ENCODE measurements at regions not wholly inside any gene's neighbourhood (a gene's known extent, or its start where the extent isn't known, plus 50 kb on each side); places are given as distances from the start of the nearest gene placed in this dataset.

GRCh38 chr20:40821429-40821828 lies 132.4 kb upstream of the MAFB start:
- Histone ChIP-seq H3K9ac (ENCODE audit: low read depth, low read length) (no peak overlapping the region), H3K27ac (ENCODE audit: low read depth, low read length) (no peak overlapping the region), H3K4me3 (ENCODE audit: low read length) (no peak overlapping the region), H3K27me3 (ENCODE audit: insufficient read depth, low read length) (no peaks in the 10 kb centered on the region), H3K9me3 (ENCODE audit: insufficient read depth, low read depth, low read length) (no peaks in the 10 kb centered on the region), H3K4me1 (ENCODE audit: insufficient read depth, low read length) (no peaks in the 10 kb centered on the region), H3K36me3 (ENCODE audit: insufficient read depth, low read length) (no peaks in the 10 kb centered on the region)
- WGBS, result 92% methylated on average over 7 of the region's 7 CpGs

GRCh38 chr20:40826699-40827098 lies 137.7 kb upstream of the MAFB start:
- Histone ChIP-seq H3K36me3 (ENCODE audit: insufficient read depth, low read length) (no peaks in the 10 kb centered on the region), H3K9ac (ENCODE audit: low read depth, low read length) (no peak overlapping the region), H3K27ac (ENCODE audit: low read depth, low read length) (no peak overlapping the region), H3K4me1 (ENCODE audit: insufficient read depth, low read length) (no peaks in the 10 kb centered on the region), H3K9me3 (ENCODE audit: insufficient read depth, low read depth, low read length) (no peaks in the 10 kb centered on the region), H3K27me3 (ENCODE audit: insufficient read depth, low read length) (no peaks in the 10 kb centered on the region), H3K4me3 (ENCODE audit: low read length) (no peak overlapping the region)

DNA sequence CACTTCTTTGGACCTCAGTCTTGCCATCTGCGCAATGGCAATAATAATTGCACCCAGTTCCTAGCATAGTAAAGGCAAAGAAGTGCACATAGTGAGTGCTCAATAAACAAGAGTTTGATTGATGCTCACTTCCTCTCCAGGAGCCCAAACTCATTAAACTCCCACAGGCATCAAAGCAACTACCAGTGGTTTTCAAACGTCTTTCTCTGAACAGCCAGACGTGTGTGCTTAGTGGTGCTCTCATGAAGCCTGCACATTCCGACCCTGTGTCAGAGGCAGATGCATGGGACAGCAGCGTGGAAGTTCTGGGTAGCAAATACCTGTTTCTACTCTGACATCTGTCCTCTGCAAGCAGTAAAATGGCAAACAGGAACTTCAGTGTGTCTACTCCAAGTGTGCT lies 146.3 kb upstream of the MAFB start:
- WGBS, result 88% methylated on average over 5 of the region's 5 CpGs
- no peak overlapping the region for H3K27ac ChIP-seq (ENCODE audit: low read depth, low read length)
- H3K36me3 ChIP-seq (ENCODE audit: insufficient read depth, low read length), result no peaks in the 10 kb centered on the region

GRCh38 chr20:40838509-40838908 lies 149.5 kb upstream of the MAFB start:
- 82% methylated on average over 2 of the region's 3 CpGs for WGBS
- Histone ChIP-seq H3K4me3 (ENCODE audit: low read length) (no peak overlapping the region), H3K9me3 (ENCODE audit: insufficient read depth, low read depth, low read length) (0 out of 2 replicates have a peak, but pooled peaks cover 4% of the 10 kb centered on the region), H3K27me3 (ENCODE audit: insufficient read depth, low read length) (no peaks in the 10 kb centered on the region), H3K36me3 (ENCODE audit: insufficient read depth, low read length) (no peaks in the 10 kb centered on the region), H3K9ac (ENCODE audit: low read depth, low read length) (no peak overlapping the region), H3K4me1 (ENCODE audit: insufficient read depth, low read length) (no peaks in the 10 kb centered on the region), H3K27ac (ENCODE audit: low read depth, low read length) (no peak overlapping the region)

More for the DNA sequence above, 146.3 kb upstream of the MAFB start:
- Histone ChIP-seq H3K4me1 (ENCODE audit: insufficient read depth, low read length) (no peaks in the 10 kb centered on the region), H3K27me3 (ENCODE audit: insufficient read depth, low read length) (no peaks in the 10 kb centered on the region), H3K9ac (ENCODE audit: low read depth, low read length) (no peak overlapping the region), H3K9me3 (ENCODE audit: insufficient read depth, low read depth, low read length) (0 out of 2 replicates have a peak, but pooled peaks cover 4% of the 10 kb centered on the region), H3K4me3 (ENCODE audit: low read length) (no peak overlapping the region)

DNA sequence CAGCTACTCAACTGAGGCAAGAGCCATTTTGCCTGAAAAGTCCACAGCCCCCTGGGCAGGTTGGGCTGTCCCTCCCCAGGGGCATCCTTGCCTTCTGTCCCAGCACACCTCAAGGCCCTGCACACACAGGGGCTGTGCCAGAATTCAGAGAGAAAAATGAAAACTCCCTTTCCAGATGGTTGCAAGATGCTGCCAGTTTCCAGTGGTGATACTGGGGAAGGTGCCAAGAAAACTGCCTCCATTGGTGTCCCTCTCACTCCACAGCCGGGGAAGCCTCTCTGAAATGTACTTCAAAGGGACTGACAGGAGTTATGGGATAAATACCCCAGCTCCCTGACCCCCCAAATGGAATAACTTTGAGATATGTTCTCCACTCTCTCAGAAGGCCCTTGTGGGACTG lies 154.2 kb upstream of the MAFB start:
- Histone ChIP-seq H3K4me1 (ENCODE audit: insufficient read depth, low read length) (no peaks in the 10 kb centered on the region), H3K9me3 (ENCODE audit: insufficient read depth, low read depth, low read length) (0 out of 2 replicates have a peak, but pooled peaks cover 4% of the 10 kb centered on the region), H3K27ac (ENCODE audit: low read depth, low read length) (no peak overlapping the region), H3K9ac (ENCODE audit: low read depth, low read length) (no peak overlapping the region), H3K4me3 (ENCODE audit: low read length) (no peak overlapping the region), H3K27me3 (ENCODE audit: insufficient read depth, low read length) (no peaks in the 10 kb centered on the region), H3K36me3 (ENCODE audit: insufficient read depth, low read length) (no peaks in the 10 kb centered on the region)
- 86% methylated on average over 1 of the region's 1 CpG for WGBS

DNA sequence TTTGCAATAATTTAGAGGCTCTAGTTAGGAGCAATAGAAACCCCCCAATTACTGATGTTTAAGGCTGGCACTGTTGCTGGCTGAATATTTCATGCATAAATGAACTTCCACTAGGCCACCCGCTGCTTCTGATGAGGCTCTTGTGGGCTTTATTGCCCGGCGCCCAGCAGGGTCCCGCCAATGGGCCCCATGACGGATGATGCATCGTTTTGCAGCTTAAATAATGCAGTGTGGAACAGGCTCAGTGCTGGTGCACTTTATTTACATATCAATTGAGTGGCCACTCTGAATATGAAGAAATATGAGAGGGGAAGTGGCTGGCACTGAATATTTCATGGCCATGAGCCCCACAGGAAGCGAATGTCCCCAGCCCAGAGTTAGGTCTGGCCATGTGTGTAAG lies 155.3 kb upstream of the MAFB start:
- Histone ChIP-seq H3K9me3 (ENCODE audit: insufficient read depth, low read depth, low read length) (0 out of 2 replicates have a peak, but pooled peaks cover 4% of the 10 kb centered on the region), H3K4me1 (ENCODE audit: insufficient read depth, low read length) (no peaks in the 10 kb centered on the region), H3K9ac (ENCODE audit: low read depth, low read length) (no peak overlapping the region), H3K27ac (ENCODE audit: low read depth, low read length) (no peak overlapping the region), H3K4me3 (ENCODE audit: low read length) (no peak overlapping the region), H3K36me3 (ENCODE audit: insufficient read depth, low read length) (no peaks in the 10 kb centered on the region), H3K27me3 (ENCODE audit: insufficient read depth, low read length) (no peaks in the 10 kb centered on the region)
- 88% methylated on average over 7 of the region's 7 CpGs for WGBS

GRCh38 chr20:40848096-40848495 lies 159.1 kb upstream of the MAFB start:
- WGBS, result 90% methylated on average over 11 of the region's 11 CpGs
- no peaks in the 10 kb centered on the region for H3K27me3 ChIP-seq (ENCODE audit: insufficient read depth, low read length)

GRCh38 chr20:40848526-40848925 lies 159.5 kb upstream of the MAFB start:
- no peaks in the 10 kb centered on the region for H3K4me1 ChIP-seq (ENCODE audit: insufficient read depth, low read length)
- H3K9ac ChIP-seq (ENCODE audit: low read depth, low read length), result no peak overlapping the region
- H3K27me3 ChIP-seq (ENCODE audit: insufficient read depth, low read length), result no peaks in the 10 kb centered on the region
- 91% methylated on average over 9 of the region's 9 CpGs for WGBS
- H3K9me3 ChIP-seq (ENCODE audit: insufficient read depth, low read depth, low read length), result no peaks in the 10 kb centered on the region
- H3K36me3 ChIP-seq (ENCODE audit: insufficient read depth, low read length), result no peaks in the 10 kb centered on the region
- no peak overlapping the region for H3K4me3 ChIP-seq (ENCODE audit: low read length)
- H3K27ac ChIP-seq (ENCODE audit: low read depth, low read length), result no peak overlapping the region

More at GRCh38 chr20:40848096-40848495, 159.1 kb upstream of the MAFB start:
- Histone ChIP-seq H3K4me3 (ENCODE audit: low read length) (no peak overlapping the region), H3K9ac (ENCODE audit: low read depth, low read length) (no peak overlapping the region), H3K36me3 (ENCODE audit: insufficient read depth, low read length) (no peaks in the 10 kb centered on the region), H3K4me1 (ENCODE audit: insufficient read depth, low read length) (no peaks in the 10 kb centered on the region), H3K27ac (ENCODE audit: low read depth, low read length) (no peak overlapping the region), H3K9me3 (ENCODE audit: insufficient read depth, low read depth, low read length) (no peaks in the 10 kb centered on the region)

GRCh38 chr20:40849456-40849855 lies 160.4 kb upstream of the MAFB start:
- no peaks in the 10 kb centered on the region for H3K27me3 ChIP-seq (ENCODE audit: insufficient read depth, low read length)
- H3K27ac ChIP-seq (ENCODE audit: low read depth, low read length), result no peak overlapping the region
- H3K4me3 ChIP-seq (ENCODE audit: low read length), result no peak overlapping the region
- H3K4me1 ChIP-seq (ENCODE audit: insufficient read depth, low read length), result no peaks in the 10 kb centered on the region
- no peak overlapping the region for H3K9ac ChIP-seq (ENCODE audit: low read depth, low read length)
- H3K36me3 ChIP-seq (ENCODE audit: insufficient read depth, low read length), result no peaks in the 10 kb centered on the region
- H3K9me3 ChIP-seq (ENCODE audit: insufficient read depth, low read depth, low read length), result no peaks in the 10 kb centered on the region

GRCh38 chr20:40851051-40851450 lies 162.0 kb upstream of the MAFB start:
- Histone ChIP-seq H3K9me3 (ENCODE audit: insufficient read depth, low read depth, low read length) (no peaks in the 10 kb centered on the region), H3K4me3 (ENCODE audit: low read length) (no peak overlapping the region), H3K4me1 (ENCODE audit: insufficient read depth, low read length) (no peaks in the 10 kb centered on the region), H3K27me3 (ENCODE audit: insufficient read depth, low read length) (no peaks in the 10 kb centered on the region), H3K36me3 (ENCODE audit: insufficient read depth, low read length) (no peaks in the 10 kb centered on the region), H3K27ac (ENCODE audit: low read depth, low read length) (no peak overlapping the region), H3K9ac (ENCODE audit: low read depth, low read length) (no peak overlapping the region)
- 91% methylated on average over 5 of the region's 5 CpGs for WGBS

GRCh38 chr20:40855269-40855668 lies 166.2 kb upstream of the MAFB start:
- Histone ChIP-seq H3K27ac (ENCODE audit: low read depth, low read length) (no peak overlapping the region), H3K9ac (ENCODE audit: low read depth, low read length) (no peak overlapping the region), H3K27me3 (ENCODE audit: insufficient read depth, low read length) (no peaks in the 10 kb centered on the region), H3K9me3 (ENCODE audit: insufficient read depth, low read depth, low read length) (no peaks in the 10 kb centered on the region), H3K4me3 (ENCODE audit: low read length) (no peak overlapping the region), H3K36me3 (ENCODE audit: insufficient read depth, low read length) (no peaks in the 10 kb centered on the region), H3K4me1 (ENCODE audit: insufficient read depth, low read length) (peaks cover 24% of the 10 kb centered on the region)
- WGBS, result 100% methylated on average over 1 of the region's 1 CpG

DNA sequence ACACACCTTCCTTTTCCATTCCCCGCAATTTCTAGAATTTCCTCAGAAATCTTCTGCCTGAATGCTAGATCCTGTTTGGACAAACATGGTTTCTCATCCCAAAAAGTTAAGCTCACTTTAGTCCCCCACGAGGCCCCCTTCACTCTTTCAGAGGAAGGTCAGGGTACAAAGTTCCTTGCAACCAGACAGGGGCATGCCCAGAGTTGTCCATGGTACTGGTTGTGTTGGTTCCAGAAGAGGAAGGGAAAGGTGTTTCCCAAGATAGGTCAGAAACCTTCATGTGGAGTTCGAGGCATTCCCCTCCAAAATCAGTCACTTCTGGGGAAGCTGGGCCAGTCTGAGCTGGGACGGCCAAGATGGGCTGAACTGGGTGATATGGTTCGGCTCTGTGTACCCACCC lies 167.6 kb upstream of the MAFB start:
- 98% methylated on average over 4 of the region's 5 CpGs for WGBS
- H3K27ac ChIP-seq (ENCODE audit: low read depth, low read length), result no peak overlapping the region
- no peaks in the 10 kb centered on the region for H3K36me3 ChIP-seq (ENCODE audit: insufficient read depth, low read length)
- no peaks in the 10 kb centered on the region for H3K27me3 ChIP-seq (ENCODE audit: insufficient read depth, low read length)
- no peaks in the 10 kb centered on the region for H3K9me3 ChIP-seq (ENCODE audit: insufficient read depth, low read depth, low read length)
- no peak overlapping the region for H3K4me3 ChIP-seq (ENCODE audit: low read length)
- no peak overlapping the region for H3K9ac ChIP-seq (ENCODE audit: low read depth, low read length)
- H3K4me1 ChIP-seq (ENCODE audit: insufficient read depth, low read length), result peaks cover 24% of the 10 kb centered on the region
